NCI-H774 (cell line): ENCODE measurements at regions not wholly inside any gene's neighbourhood (a gene's known extent, or its start where the extent isn't known, plus 50 kb on each side); places are given as distances from the start of the nearest gene placed in this dataset.

ENCODE experiments used
- DNase-seq: peaks from one replicate; lab custom pipeline; 2025; lab: John Stamatoyannopoulos, UW

- no peak for DNase-seq
Measured at GRCh38 chr18:22073411-22073810, 96.0 kb upstream of the GATA6 start.

- no peak for DNase-seq
Measured at GRCh38 chr18:22074282-22075070, 94.9 kb upstream of the GATA6 start.

- no peak for DNase-seq
Measured at GRCh38 chr18:22080035-22080434, 89.4 kb upstream of the GATA6 start.

- DNase-seq, result no peak
Measured at GRCh38 chr18:22082408-22082807, 87.0 kb upstream of the GATA6 start.

- no peak for DNase-seq
Measured at GRCh38 chr18:22084547-22084946, 84.8 kb upstream of the GATA6 start.

- DNase-seq, result no peak
Measured at GRCh38 chr18:22086973-22087372, 82.4 kb upstream of the GATA6 start.

- DNase-seq, result no peak
Measured at GRCh38 chr18:22088029-22088428, 81.4 kb upstream of the GATA6 start.

GRCh38 chr18:22088996-22089640 is 80.3 kb upstream of the GATA6 start:
- no peak for DNase-seq

GRCh38 chr18:22091341-22091740 is 78.0 kb upstream of the GATA6 start:
- no peak for DNase-seq

GRCh38 chr18:22093731-22094357 is 75.5 kb upstream of the GATA6 start:
- no peak for DNase-seq

- DNase-seq, result no peak
Measured at GRCh38 chr18:22094358-22094734, 75.0 kb upstream of the GATA6 start.

GRCh38 chr18:22098563-22098989 is 70.8 kb upstream of the GATA6 start:
- no peak for DNase-seq

- no peak for DNase-seq
Measured at GRCh38 chr18:22099925-22100324, 69.5 kb upstream of the GATA6 start.

- DNase-seq, result no peak
Measured at GRCh38 chr18:22101731-22102130, 67.7 kb upstream of the GATA6 start.

- no peak for DNase-seq
Measured at GRCh38 chr18:22102953-22103646, 66.3 kb upstream of the GATA6 start.

- DNase-seq, result no peak
Measured at GRCh38 chr18:22103647-22104031, 65.8 kb upstream of the GATA6 start.

- DNase-seq, result no peak
Measured at GRCh38 chr18:22106536-22107292, 62.7 kb upstream of the GATA6 start.

GRCh38 chr18:22108674-22109073 is 60.7 kb upstream of the GATA6 start:
- DNase-seq, result no peak

GRCh38 chr18:22109535-22109934 is 59.9 kb upstream of the GATA6 start:
- DNase-seq, result no peak

- DNase-seq, result no peak
Measured at GRCh38 chr18:22110461-22110924, 58.9 kb upstream of the GATA6 start.

GRCh38 chr18:22112215-22112614 is 57.2 kb upstream of the GATA6 start:
- DNase-seq, result no peak
